WTC11 (cell line): ENCODE measurements at regions not wholly inside any gene's neighbourhood (a gene's known extent, or its start where the extent isn't known, plus 50 kb on each side); places are given as distances from the start of the nearest gene placed in this dataset.

Source experiments
- ATAC-seq: fragments of 200-7000 bp; cut with Tn5 transposase; 2 replicates; pipeline ENCODE4 v1.10.0; 2021; ENCODE audit warnings: mild to moderate bottlenecking, moderate library complexity
- CTCF ChIA-PET: fragments of 300-600 bp; sonication (Branson Sonifier 250); formaldehyde crosslinking; loops from one replicate; lab custom pipeline; 2021; ENCODE audit warnings: antibody characterized with exemption; lab: Charles Lee
- POLR2A ChIA-PET: fragments of 350-600 bp; sonication (Branson Sonifier 250); formaldehyde crosslinking; loops from one replicate; lab custom pipeline; 2021; ENCODE audit warnings: antibody characterized with exemption; lab: Charles Lee
- DNase-seq: peaks from one replicate; pipeline ENCODE4 v3.0.0; 2021; ENCODE audit warnings: low spot score
- H3K27ac Mint-ChIP-seq: 2 replicates; pipeline ENCODE4 v1.8.0; 2021; ENCODE audit warnings: mixed read lengths
- H3K27me3 Mint-ChIP-seq: 2 replicates; pipeline ENCODE4 v1.8.0; 2021; ENCODE audit warnings: low read depth, mild to moderate bottlenecking, moderate library complexity, mixed read lengths
- H3K36me3 Mint-ChIP-seq: 2 replicates; pipeline ENCODE4 v1.8.0; 2021; ENCODE audit warnings: mixed read lengths
- H3K4me1 Mint-ChIP-seq: 2 replicates; pipeline ENCODE4 v1.8.0; 2022; ENCODE audit warnings: mixed read lengths
- H3K4me3 Mint-ChIP-seq: 2 replicates; pipeline ENCODE4 v1.8.0; 2021; ENCODE audit warnings: mild to moderate bottlenecking, moderate library complexity, mixed read lengths
- H3K9me3 Mint-ChIP-seq: 2 replicates; pipeline ENCODE4 v1.8.0; 2021; ENCODE audit warnings: mixed read lengths
- ATF3 ChIP-seq: sonication (generic); formaldehyde crosslinking; conservative IDR thresholded peaks from 2 replicates; pipeline ENCODE4 v1.8.1; 2022; ENCODE audit warnings: mild to moderate bottlenecking, missing genetic modification reagents
- CBFB ChIP-seq: sonication (generic); formaldehyde crosslinking; IDR thresholded peaks from 2 replicates; pipeline ENCODE4 v1.8.1; 2022; ENCODE audit warnings: mild to moderate bottlenecking, low read depth, missing genetic modification reagents
- CREB1 ChIP-seq: sonication (generic); formaldehyde crosslinking; IDR thresholded peaks from 2 replicates; pipeline ENCODE4 v1.8.0; 2023; ENCODE audit warnings: mild to moderate bottlenecking, missing genetic modification reagents
- ELF4 ChIP-seq: sonication (generic); formaldehyde crosslinking; IDR thresholded peaks from 2 replicates; pipeline ENCODE4 v1.8.1; 2022; ENCODE audit warnings: low read depth, mild to moderate bottlenecking, moderate library complexity, missing genetic modification reagents
- EMX1 ChIP-seq: fragments of 250-450 bp; sonication (Bioruptor Pico); IDR thresholded peaks from 2 replicates; pipeline ENCODE4 v1.8.0; 2021; ENCODE audit warnings: mild to moderate bottlenecking
- IRF2 ChIP-seq: sonication (generic); formaldehyde crosslinking; IDR thresholded peaks from 2 replicates; pipeline ENCODE4 v1.8.0; 2022; ENCODE audit warnings: low read depth, missing genetic modification reagents, borderline replicate concordance
- JAZF1 ChIP-seq: fragments of 250-450 bp; sonication (Bioruptor Pico); IDR thresholded peaks from 2 replicates; pipeline ENCODE4 v1.9.0; 2021; ENCODE audit warnings: moderate library complexity, mild to moderate bottlenecking, inconsistent platforms
- MXD4 ChIP-seq: fragments of 250-450 bp; sonication (Bioruptor Pico); IDR thresholded peaks from 2 replicates; pipeline ENCODE4 v1.8.0; 2021; ENCODE audit warnings: mild to moderate bottlenecking, moderate library complexity, borderline replicate concordance
- NR3C1 ChIP-seq: sonication (generic); formaldehyde crosslinking; conservative IDR thresholded peaks from 2 replicates; pipeline ENCODE4 v1.8.1; 2023; ENCODE audit warnings: low read depth, mild to moderate bottlenecking, missing genetic modification reagents
- OVOL2 ChIP-seq: fragments of 250-450 bp; sonication (Bioruptor Pico); IDR thresholded peaks from 2 replicates; pipeline ENCODE4 v1.9.0; 2021; ENCODE audit warnings: mild to moderate bottlenecking, borderline replicate concordance
- SMAD3 ChIP-seq: sonication (generic); formaldehyde crosslinking; IDR thresholded peaks from 2 replicates; pipeline ENCODE4 v1.8.0; 2022; ENCODE audit warnings: missing genetic modification reagents, mild to moderate bottlenecking, borderline replicate concordance
- TP53 ChIP-seq: sonication (generic); formaldehyde crosslinking; IDR thresholded peaks from 2 replicates; pipeline ENCODE4 v1.8.1; 2023; ENCODE audit warnings: mild to moderate bottlenecking, missing genetic modification reagents
- ZNF219 ChIP-seq: sonication (generic); formaldehyde crosslinking; IDR thresholded peaks from 2 replicates; pipeline ENCODE4 v1.8.0; 2023; ENCODE audit warnings: missing genetic modification reagents, mild to moderate bottlenecking, borderline replicate concordance
- ZNF281 ChIP-seq: sonication (generic); formaldehyde crosslinking; IDR thresholded peaks from 2 replicates; pipeline ENCODE4 v1.8.0; 2023; ENCODE audit warnings: mild to moderate bottlenecking, missing genetic modification reagents
- ZNF317 ChIP-seq: sonication (generic); formaldehyde crosslinking; IDR thresholded peaks from 2 replicates; pipeline ENCODE4 v1.8.1; 2023; ENCODE audit warnings: low read depth, mild to moderate bottlenecking, moderate library complexity, missing genetic modification reagents, borderline replicate concordance
- ZNF396 ChIP-seq: fragments of 250-450 bp; sonication (Bioruptor Pico); IDR thresholded peaks from 2 replicates; pipeline ENCODE4 v1.8.0; 2021; ENCODE audit warnings: mild to moderate bottlenecking, moderate library complexity, borderline replicate concordance
- ZNF416 ChIP-seq: fragments of 250-450 bp; sonication (Bioruptor Pico); IDR thresholded peaks from 2 replicates; pipeline ENCODE4 v1.9.0; 2021; ENCODE audit warnings: mild to moderate bottlenecking, inconsistent platforms
- ZNF671 ChIP-seq: fragments of 250-450 bp; sonication (Bioruptor Pico); IDR thresholded peaks from 2 replicates; pipeline ENCODE4 v1.8.0; 2021; ENCODE audit warnings: mild to moderate bottlenecking
- TF ChIP-seq, protein P1 (sequence below): sonication (generic); formaldehyde crosslinking; IDR thresholded peaks from 2 replicates; pipeline ENCODE4 v1.8.1; 2023; ENCODE audit warnings: mild to moderate bottlenecking, missing genetic modification reagents
- TF ChIP-seq, protein P2 (sequence below): fragments of 250-450 bp; sonication (Bioruptor Pico); IDR thresholded peaks from 2 replicates; pipeline ENCODE4 v1.9.0; 2021; ENCODE audit warnings: moderate library complexity, mild to moderate bottlenecking, inconsistent platforms, borderline replicate concordance
- TF ChIP-seq, protein P3 (sequence below): sonication (generic); formaldehyde crosslinking; IDR thresholded peaks from 2 replicates; pipeline ENCODE4 v1.8.0; 2023; ENCODE audit warnings: missing genetic modification reagents
- TF ChIP-seq, protein P4 (sequence below): sonication (generic); formaldehyde crosslinking; IDR thresholded peaks from 2 replicates; pipeline ENCODE4 v1.8.1; 2023; ENCODE audit warnings: mild to moderate bottlenecking, moderate library complexity, missing genetic modification reagents
- TF ChIP-seq, protein P5 (sequence below): sonication (generic); formaldehyde crosslinking; IDR thresholded peaks from 2 replicates; pipeline ENCODE4 v1.8.0; 2022; ENCODE audit warnings: missing genetic modification reagents

- no peaks in the 10 kb centered on the region for H3K27me3 Mint-ChIP-seq
- no peak for ATAC-seq
- H3K27ac Mint-ChIP-seq, result peak overlapping the region; percentile 95
- no peak overlapping the region for H3K4me3 Mint-ChIP-seq
- H3K36me3 Mint-ChIP-seq, result no peaks in the 10 kb centered on the region
- peaks cover 25% of the 10 kb centered on the region for H3K4me1 Mint-ChIP-seq
- POLR2A ChIA-PET, result no interaction called here
- CTCF ChIA-PET, result no interaction called here
- TF ChIP-seq ELF4, result no peak
- TF ChIP-seq JAZF1 (CRISPR knock-in tag), result no peak
- TF ChIP-seq, protein P1, sequence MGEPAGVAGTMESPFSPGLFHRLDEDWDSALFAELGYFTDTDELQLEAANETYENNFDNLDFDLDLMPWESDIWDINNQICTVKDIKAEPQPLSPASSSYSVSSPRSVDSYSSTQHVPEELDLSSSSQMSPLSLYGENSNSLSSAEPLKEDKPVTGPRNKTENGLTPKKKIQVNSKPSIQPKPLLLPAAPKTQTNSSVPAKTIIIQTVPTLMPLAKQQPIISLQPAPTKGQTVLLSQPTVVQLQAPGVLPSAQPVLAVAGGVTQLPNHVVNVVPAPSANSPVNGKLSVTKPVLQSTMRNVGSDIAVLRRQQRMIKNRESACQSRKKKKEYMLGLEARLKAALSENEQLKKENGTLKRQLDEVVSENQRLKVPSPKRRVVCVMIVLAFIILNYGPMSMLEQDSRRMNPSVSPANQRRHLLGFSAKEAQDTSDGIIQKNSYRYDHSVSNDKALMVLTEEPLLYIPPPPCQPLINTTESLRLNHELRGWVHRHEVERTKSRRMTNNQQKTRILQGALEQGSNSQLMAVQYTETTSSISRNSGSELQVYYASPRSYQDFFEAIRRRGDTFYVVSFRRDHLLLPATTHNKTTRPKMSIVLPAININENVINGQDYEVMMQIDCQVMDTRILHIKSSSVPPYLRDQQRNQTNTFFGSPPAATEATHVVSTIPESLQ (CRISPR knock-in tag), result no peak
- no peak for TF ChIP-seq IRF2
- TF ChIP-seq ZNF317 (CRISPR knock-in tag), result no peak
- no peak for TF ChIP-seq EMX1 (CRISPR knock-in tag)
- TF ChIP-seq, protein P2, sequence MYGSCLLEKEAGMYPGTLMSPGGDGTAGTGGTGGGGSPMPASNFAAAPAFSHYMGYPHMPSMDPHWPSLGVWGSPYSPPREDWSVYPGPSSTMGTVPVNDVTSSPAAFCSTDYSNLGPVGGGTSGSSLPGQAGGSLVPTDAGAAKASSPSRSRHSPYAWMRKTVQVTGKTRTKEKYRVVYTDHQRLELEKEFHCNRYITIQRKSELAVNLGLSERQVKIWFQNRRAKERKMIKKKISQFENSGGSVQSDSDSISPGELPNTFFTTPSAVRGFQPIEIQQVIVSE (CRISPR knock-in tag), result no peak
- TF ChIP-seq OVOL2 (CRISPR knock-in tag), result no peak
- no peak for TF ChIP-seq TP53
- no peak for TF ChIP-seq CREB1 (CRISPR knock-in tag)
- no peak for TF ChIP-seq ZNF281 (CRISPR knock-in tag)
- no peak for TF ChIP-seq SMAD3
- TF ChIP-seq NR3C1, result no peak
- TF ChIP-seq ZNF396, result no peak
- TF ChIP-seq, protein P3, sequence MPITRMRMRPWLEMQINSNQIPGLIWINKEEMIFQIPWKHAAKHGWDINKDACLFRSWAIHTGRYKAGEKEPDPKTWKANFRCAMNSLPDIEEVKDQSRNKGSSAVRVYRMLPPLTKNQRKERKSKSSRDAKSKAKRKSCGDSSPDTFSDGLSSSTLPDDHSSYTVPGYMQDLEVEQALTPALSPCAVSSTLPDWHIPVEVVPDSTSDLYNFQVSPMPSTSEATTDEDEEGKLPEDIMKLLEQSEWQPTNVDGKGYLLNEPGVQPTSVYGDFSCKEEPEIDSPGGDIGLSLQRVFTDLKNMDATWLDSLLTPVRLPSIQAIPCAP (CRISPR knock-in tag), result no peak
- TF ChIP-seq CBFB, result no peak
- no peaks in the 10 kb centered on the region for H3K9me3 Mint-ChIP-seq
- no peak for DNase-seq
These were observed 1168.2 kb upstream of the ZEB2 start for GRCh38 chr2:145688156-145688555.

DNA sequence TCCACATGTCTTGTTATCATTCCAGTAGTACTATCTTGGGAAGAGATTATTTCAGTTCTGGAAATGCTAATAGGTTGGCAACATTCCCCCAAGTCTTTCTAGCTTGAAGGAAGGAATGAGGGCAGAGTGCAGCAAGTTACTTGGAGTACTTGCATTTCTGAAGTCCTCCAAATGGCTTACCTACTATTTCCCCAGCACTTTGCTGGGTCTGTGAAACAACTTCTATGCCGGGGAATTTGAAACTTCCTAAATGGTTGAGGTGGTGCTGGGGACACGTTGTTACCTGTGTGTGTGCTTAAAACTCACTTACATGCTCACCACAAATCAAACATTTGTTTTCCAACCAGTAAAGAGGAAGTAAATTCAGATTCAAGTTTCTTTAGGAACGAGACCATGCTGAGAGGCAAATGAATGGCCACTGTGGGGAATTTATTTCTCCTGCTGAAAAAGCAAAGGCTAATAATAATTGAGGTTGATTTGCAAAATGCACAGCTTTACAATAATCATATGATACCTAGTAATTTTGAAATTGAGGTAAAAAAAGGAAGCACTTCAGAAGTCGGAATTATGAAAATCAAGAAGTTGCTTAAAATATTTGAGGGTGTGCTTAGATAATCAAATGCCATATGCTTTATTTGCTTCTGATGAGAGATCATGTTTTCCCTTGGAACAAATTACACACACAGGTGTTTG lies 1167.7 kb upstream of the ZEB2 start:
- CTCF ChIA-PET, result interaction anchor here (0.9 kb wide), 1 partner anchor 382 kb away, joined by 4 read pairs; no protein-coding TSS in a partner anchor
- DNase-seq (no peak), ATAC-seq (peak; percentile 86)
- Mint-ChIP-seq H3K27me3 (no peaks in the 10 kb centered on the region), H3K27ac (peak overlapping the region; percentile 95), H3K4me3 (peak overlapping the region; percentile 38), H3K4me1 (peaks cover 25% of the 10 kb centered on the region), H3K9me3 (no peaks in the 10 kb centered on the region), H3K36me3 (no peaks in the 10 kb centered on the region)
- POLR2A ChIA-PET, result no interaction called here
- TF ChIP-seq ZNF416 (no peak), MXD4 (CRISPR knock-in tag) (no peak), ZNF219 (CRISPR knock-in tag) (no peak), ZNF671 (CRISPR knock-in tag) (no peak), ATF3 (no peak)
- TF ChIP-seq, protein P4, sequence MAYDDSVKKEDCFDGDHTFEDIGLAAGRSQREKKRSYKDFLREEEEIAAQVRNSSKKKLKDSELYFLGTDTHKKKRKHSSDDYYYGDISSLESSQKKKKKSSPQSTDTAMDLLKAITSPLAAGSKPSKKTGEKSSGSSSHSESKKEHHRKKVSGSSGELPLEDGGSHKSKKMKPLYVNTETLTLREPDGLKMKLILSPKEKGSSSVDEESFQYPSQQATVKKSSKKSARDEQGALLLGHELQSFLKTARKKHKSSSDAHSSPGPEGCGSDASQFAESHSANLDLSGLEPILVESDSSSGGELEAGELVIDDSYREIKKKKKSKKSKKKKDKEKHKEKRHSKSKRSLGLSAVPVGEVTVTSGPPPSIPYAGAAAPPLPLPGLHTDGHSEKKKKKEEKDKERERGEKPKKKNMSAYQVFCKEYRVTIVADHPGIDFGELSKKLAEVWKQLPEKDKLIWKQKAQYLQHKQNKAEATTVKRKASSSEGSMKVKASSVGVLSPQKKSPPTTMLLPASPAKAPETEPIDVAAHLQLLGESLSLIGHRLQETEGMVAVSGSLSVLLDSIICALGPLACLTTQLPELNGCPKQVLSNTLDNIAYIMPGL (CRISPR knock-in tag), result no peak
- TF ChIP-seq, protein P5, sequence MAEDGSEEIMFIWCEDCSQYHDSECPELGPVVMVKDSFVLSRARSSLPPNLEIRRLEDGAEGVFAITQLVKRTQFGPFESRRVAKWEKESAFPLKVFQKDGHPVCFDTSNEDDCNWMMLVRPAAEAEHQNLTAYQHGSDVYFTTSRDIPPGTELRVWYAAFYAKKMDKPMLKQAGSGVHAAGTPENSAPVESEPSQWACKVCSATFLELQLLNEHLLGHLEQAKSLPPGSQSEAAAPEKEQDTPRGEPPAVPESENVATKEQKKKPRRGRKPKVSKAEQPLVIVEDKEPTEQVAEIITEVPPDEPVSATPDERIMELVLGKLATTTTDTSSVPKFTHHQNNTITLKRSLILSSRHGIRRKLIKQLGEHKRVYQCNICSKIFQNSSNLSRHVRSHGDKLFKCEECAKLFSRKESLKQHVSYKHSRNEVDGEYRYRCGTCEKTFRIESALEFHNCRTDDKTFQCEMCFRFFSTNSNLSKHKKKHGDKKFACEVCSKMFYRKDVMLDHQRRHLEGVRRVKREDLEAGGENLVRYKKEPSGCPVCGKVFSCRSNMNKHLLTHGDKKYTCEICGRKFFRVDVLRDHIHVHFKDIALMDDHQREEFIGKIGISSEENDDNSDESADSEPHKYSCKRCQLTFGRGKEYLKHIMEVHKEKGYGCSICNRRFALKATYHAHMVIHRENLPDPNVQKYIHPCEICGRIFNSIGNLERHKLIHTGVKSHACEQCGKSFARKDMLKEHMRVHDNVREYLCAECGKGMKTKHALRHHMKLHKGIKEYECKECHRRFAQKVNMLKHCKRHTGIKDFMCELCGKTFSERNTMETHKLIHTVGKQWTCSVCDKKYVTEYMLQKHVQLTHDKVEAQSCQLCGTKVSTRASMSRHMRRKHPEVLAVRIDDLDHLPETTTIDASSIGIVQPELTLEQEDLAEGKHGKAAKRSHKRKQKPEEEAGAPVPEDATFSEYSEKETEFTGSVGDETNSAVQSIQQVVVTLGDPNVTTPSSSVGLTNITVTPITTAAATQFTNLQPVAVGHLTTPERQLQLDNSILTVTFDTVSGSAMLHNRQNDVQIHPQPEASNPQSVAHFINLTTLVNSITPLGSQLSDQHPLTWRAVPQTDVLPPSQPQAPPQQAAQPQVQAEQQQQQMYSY (CRISPR knock-in tag), result no peak
